NCI-H748 treated with DMSO at 0.1 percent for 48 hours (cell line): ENCODE measurements at regions not wholly inside any gene's neighbourhood (a gene's known extent, or its start where the extent isn't known, plus 50 kb on each side); places are given as distances from the start of the nearest gene placed in this dataset.
A peak's percentile ranks its signal among the peaks of the same experiment; 100 is the strongest.
"Not testable (repeated sequence)": the region's sequence is repeated elsewhere in the genome, so short reads cannot be mapped to it uniquely, and the experiment has no call there.

Experiments used
- DNase-seq: peaks from one replicate; lab custom pipeline; 2025; lab: John Stamatoyannopoulos, UW

GRCh38 chr7:33784000-33784399 lies 121.3 kb upstream of the BMPER start:
- DNase-seq: no peak

GRCh38 chr7:33788531-33788930 lies 116.8 kb upstream of the BMPER start:
- no peak for DNase-seq

GRCh38 chr7:33789871-33790630 lies 115.3 kb upstream of the BMPER start:
- no peak for DNase-seq

- no peak for DNase-seq
These were observed 114.6 kb upstream of the BMPER start for GRCh38 chr7:33790746-33791145.

GRCh38 chr7:33792041-33792440 lies 113.3 kb upstream of the BMPER start:
- no peak for DNase-seq

- peak; percentile 9 for DNase-seq
These were observed 112.7 kb upstream of the BMPER start for GRCh38 chr7:33792547-33793105.

GRCh38 chr7:33793616-33794015 lies 111.7 kb upstream of the BMPER start:
- DNase-seq: no peak

- no peak for DNase-seq
These were observed 110.9 kb upstream of the BMPER start for GRCh38 chr7:33794419-33794818.

- DNase-seq: no peak
These were observed 110.4 kb upstream of the BMPER start for GRCh38 chr7:33794959-33795358.

- DNase-seq: no peak
These were observed 108.8 kb upstream of the BMPER start for GRCh38 chr7:33796538-33796937.

- DNase-seq: not testable (repeated sequence)
These were observed 107.8 kb upstream of the BMPER start for GRCh38 chr7:33797512-33797911.

- DNase-seq: no peak
These were observed 106.5 kb upstream of the BMPER start for GRCh38 chr7:33798686-33799325.

GRCh38 chr7:33799766-33800165 lies 105.6 kb upstream of the BMPER start:
- no peak for DNase-seq

- no peak for DNase-seq
These were observed 102.7 kb upstream of the BMPER start for GRCh38 chr7:33802600-33802999.

- no peak for DNase-seq
These were observed 101.1 kb upstream of the BMPER start for GRCh38 chr7:33804140-33804660.

- DNase-seq: no peak
These were observed 99.6 kb upstream of the BMPER start for GRCh38 chr7:33805630-33806233.

GRCh38 chr7:33806298-33807154 lies 98.8 kb upstream of the BMPER start:
- no peak for DNase-seq

- DNase-seq: no peak
These were observed 98.2 kb upstream of the BMPER start for GRCh38 chr7:33807155-33807530.

- DNase-seq: no peak
These were observed 97.4 kb upstream of the BMPER start for GRCh38 chr7:33807779-33808482.

GRCh38 chr7:33809228-33809627 lies 96.1 kb upstream of the BMPER start:
- no peak for DNase-seq

- no peak for DNase-seq
These were observed 95.0 kb upstream of the BMPER start for GRCh38 chr7:33810356-33810755.
